Brain microvascular endothelial cell (primary cell): ENCODE measurements at regions not wholly inside any gene's neighbourhood (a gene's known extent, or its start where the extent isn't known, plus 50 kb on each side); places are given as distances from the start of the nearest gene placed in this dataset.

ENCODE experiments used
- DNase-seq: peaks from one replicate; pipeline ENCODE4 v3.0.0-alpha.2; 2020
- H3K27ac ChIP-seq: fragments of 250-450 bp; sonication (Bioruptor Pico); 2 replicates; pipeline ENCODE4 v1.5.1; 2020; ENCODE audit warnings: mild to moderate bottlenecking, moderate library complexity
- H3K27me3 ChIP-seq: fragments of 250-450 bp; sonication (Bioruptor Pico); replicated peaks from 2 replicates; pipeline ENCODE4 v1.5.1; 2020; ENCODE audit warnings: mild to moderate bottlenecking
- H3K36me3 ChIP-seq: fragments of 250-450 bp; sonication (Bioruptor Pico); replicated peaks from 2 replicates; pipeline ENCODE4 v1.5.1; 2020; ENCODE audit warnings: mild to moderate bottlenecking
- H3K4me3 ChIP-seq: 2 replicates; pipeline ENCODE4 v1.5.1; 2011; ENCODE audit warnings: low read depth, mild to moderate bottlenecking, control low read depth, low read length, moderate library complexity
- CTCF ChIP-seq: IDR thresholded peaks from 2 replicates; pipeline ENCODE4 v1.5.1; 2011; ENCODE audit warnings: low read depth, mild to moderate bottlenecking, moderate library complexity, low read length, control low read depth, inconsistent platforms; ENCODE audit errors: missing control alignments
- in situ Hi-C: cut with HindIII; loops from 2 replicates; pipeline ENCODE4 v1.10.0; 2017; ENCODE audit warnings: low sequenced_read_pairs, low pct_ligation_motif_present

- no peak for TF ChIP-seq CTCF
- no peaks in the 10 kb centered on the region for H3K36me3 ChIP-seq
- in situ Hi-C loops: no loop called here
- H3K27me3 ChIP-seq: no peaks in the 10 kb centered on the region
- H3K4me3 ChIP-seq: no peak overlapping the region
- no peak for DNase-seq
- no peak overlapping the region for H3K27ac ChIP-seq
Measured at GRCh38 chr18:5717256-5717655, 173.5 kb upstream of the EPB41L3 start.

GRCh38 chr18:5710676-5711075 lies 166.9 kb upstream of the EPB41L3 start:
- no peaks in the 10 kb centered on the region for H3K36me3 ChIP-seq
- no peak overlapping the region for H3K27ac ChIP-seq
- no peak overlapping the region for H3K4me3 ChIP-seq
- no peak for TF ChIP-seq CTCF
- in situ Hi-C loops: no loop called here
- DNase-seq: no peak
- H3K27me3 ChIP-seq: no peaks in the 10 kb centered on the region

- Histone ChIP-seq H3K4me3 (no peak overlapping the region), H3K27me3 (no peaks in the 10 kb centered on the region), H3K27ac (no peak overlapping the region), H3K36me3 (no peaks in the 10 kb centered on the region)
- no peak for TF ChIP-seq CTCF
- in situ Hi-C loops: no loop called here
- no peak for DNase-seq
Measured at GRCh38 chr18:5710235-5710634, 166.4 kb upstream of the EPB41L3 start.

GRCh38 chr18:5709476-5710095 lies 165.8 kb upstream of the EPB41L3 start:
- H3K36me3 ChIP-seq: no peaks in the 10 kb centered on the region
- no peaks in the 10 kb centered on the region for H3K27me3 ChIP-seq
- no peak for TF ChIP-seq CTCF
- no peak overlapping the region for H3K27ac ChIP-seq
- in situ Hi-C loops: no loop called here
- H3K4me3 ChIP-seq: no peak overlapping the region
- DNase-seq: no peak

GRCh38 chr18:5707586-5707985 lies 163.8 kb upstream of the EPB41L3 start:
- in situ Hi-C loops: no loop called here
- Histone ChIP-seq H3K36me3 (no peaks in the 10 kb centered on the region), H3K4me3 (no peak overlapping the region), H3K27ac (no peak overlapping the region), H3K27me3 (no peaks in the 10 kb centered on the region)
- TF ChIP-seq CTCF: no peak
- no peak for DNase-seq

- in situ Hi-C loops: no loop called here
Measured at GRCh38 chr18:5705393-5705792, 161.6 kb upstream of the EPB41L3 start.

More at GRCh38 chr18:5705393-5705792, 161.6 kb upstream of the EPB41L3 start:
- no peak overlapping the region for H3K27ac ChIP-seq
- H3K4me3 ChIP-seq: no peak overlapping the region
- no peak for DNase-seq
- no peaks in the 10 kb centered on the region for H3K36me3 ChIP-seq
- TF ChIP-seq CTCF: no peak
- no peaks in the 10 kb centered on the region for H3K27me3 ChIP-seq
